HUDEP-2 (cell line): ENCODE measurements at regions not wholly inside any gene's neighbourhood (a gene's known extent, or its start where the extent isn't known, plus 50 kb on each side); places are given as distances from the start of the nearest gene placed in this dataset.

ENCODE experiments used
- DNase-seq, 76 experiments: peaks; one replicate each; lab custom pipeline; 2025; ENCODE audit not compliant: unreplicated experiment in 76 of 76; lab: John Stamatoyannopoulos, UW

- DNase-seq, result no peak
Measured at GRCh38 chr2:10498525-10499274, 50.6 kb upstream of the ODC1 start.
